ENCODE measurements at regions not wholly inside any gene's neighbourhood (a gene's known extent, or its start where the extent isn't known, plus 50 kb on each side); places are given as distances from the start of the nearest gene placed in this dataset.

DNA sequence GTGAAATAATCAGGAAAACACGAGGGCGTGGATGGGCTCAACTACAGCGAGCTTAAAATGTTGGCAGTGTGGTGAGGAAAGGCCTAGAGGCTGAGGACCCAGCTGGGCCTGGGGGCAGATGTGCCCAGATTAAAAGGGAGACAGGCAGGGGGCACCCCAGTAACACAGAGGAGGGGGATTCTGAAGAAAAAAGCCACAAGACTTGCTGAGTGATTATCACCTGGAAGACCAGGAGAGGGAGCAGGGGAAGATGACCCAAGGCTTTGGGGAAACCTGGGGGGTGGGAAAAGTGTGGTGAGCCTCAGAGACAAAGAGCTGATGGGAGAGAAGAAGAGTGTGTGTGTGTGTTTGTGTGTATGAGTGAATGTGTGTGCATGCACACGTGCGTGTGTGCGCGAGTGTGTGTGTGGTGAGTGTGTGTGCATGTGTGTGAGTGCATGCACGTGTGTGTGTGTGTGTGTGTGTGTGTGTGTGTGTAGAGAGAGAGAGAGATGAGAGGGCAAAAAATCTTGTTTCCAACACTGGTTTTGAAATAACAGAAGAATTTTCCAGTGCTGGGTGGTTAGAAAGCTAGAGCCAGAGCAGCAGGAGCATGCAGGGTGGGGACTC, 500.5 kb downstream of the BUD13 start:
- in situ Hi-C loops (cut with MboI; ENCODE audit: low sequenced_read_pairs): no loop called here

DNA sequence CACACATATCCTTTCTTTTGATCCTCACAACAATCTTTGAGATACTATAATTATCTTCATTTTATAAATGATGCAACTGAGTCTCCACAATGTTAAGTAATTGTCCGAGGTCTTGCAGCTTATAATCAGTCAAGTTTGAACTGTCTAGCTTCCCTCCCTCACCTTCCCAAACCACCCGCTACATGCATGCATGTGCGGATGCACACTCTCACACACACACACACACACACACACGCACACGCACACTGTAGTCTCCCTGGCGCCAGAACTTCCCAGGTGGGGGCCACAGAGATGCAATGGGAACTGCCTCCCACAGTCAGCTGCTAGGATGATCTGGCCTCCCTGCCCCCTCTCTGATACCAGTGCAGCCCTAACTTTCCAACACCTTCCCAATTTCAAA, 501.3 kb downstream of the BUD13 start:
- in situ Hi-C loops (cut with MboI; ENCODE audit: low sequenced_read_pairs): no loop called here

DNA sequence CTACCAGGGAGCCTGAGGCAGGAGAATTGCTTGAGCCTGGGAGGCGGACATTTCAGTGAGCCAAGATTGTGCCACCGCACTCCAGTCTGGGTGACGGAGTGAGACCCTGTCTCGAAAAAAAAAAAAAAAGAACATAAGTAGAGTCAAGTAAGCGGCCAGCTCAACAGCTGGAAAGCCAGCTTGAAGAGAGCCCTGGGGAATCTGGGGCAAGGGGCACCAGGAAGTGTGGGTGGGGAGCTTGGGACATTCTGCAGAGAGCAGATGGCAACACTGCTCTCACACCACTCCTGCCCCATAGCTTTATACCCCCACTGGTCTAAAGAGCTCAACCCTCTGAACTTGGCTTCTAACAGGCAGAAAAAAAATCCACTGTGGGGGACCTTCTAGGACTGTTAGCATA, 505.6 kb downstream of the BUD13 start:
- in situ Hi-C loops (cut with MboI; ENCODE audit: low sequenced_read_pairs): no loop called here

GRCh38 chr11:116263770-116264169, 509.0 kb downstream of the BUD13 start:
- in situ Hi-C loops (cut with MboI; ENCODE audit: low sequenced_read_pairs): no loop called here

DNA sequence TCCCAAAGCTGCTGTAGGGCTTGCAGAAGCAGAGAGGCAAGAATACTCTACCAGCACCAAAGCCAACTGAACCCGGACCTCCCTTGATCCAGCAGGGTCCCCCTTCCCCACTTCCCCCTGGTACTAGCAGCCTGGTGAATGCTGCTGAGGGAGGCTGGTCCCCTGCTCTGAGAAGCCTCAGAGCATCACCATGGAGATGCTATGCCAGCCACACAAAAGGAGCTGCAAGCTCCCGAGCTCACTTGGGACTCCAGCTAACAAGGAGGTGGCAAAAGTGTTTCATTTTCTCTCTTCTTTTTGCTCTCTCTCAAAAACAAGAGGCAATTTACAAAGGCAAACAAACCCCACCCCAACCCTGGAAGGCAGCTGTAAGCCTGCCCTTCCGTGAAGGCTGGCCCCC, 509.8 kb downstream of the BUD13 start:
- in situ Hi-C loops (cut with MboI; ENCODE audit: low sequenced_read_pairs): no loop called here

GRCh38 chr11:116262370-116262769, 510.4 kb downstream of the BUD13 start:
- in situ Hi-C loops (cut with MboI; ENCODE audit: low sequenced_read_pairs): no loop called here

DNA sequence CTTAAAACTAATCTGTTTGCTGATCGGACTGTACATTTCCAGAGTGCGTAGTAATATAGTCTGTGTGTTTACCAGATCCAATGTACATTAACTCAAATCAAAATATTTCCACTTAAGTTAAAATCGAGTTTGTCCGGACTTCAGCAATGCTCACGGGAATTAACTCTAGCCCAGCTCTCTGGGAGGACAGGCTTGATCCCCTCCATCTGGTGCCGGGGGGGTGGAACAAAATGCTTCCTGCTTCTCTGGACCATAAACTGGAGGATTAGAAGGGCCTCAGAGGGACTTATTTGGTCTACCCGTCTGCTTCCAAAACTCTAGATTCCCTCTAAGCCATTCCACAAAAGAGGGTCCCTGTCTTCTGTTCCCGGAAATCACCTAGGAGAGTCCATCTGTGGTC, 511.2 kb downstream of the BUD13 start:
- in situ Hi-C loops (cut with MboI; ENCODE audit: low sequenced_read_pairs): no loop called here

DNA sequence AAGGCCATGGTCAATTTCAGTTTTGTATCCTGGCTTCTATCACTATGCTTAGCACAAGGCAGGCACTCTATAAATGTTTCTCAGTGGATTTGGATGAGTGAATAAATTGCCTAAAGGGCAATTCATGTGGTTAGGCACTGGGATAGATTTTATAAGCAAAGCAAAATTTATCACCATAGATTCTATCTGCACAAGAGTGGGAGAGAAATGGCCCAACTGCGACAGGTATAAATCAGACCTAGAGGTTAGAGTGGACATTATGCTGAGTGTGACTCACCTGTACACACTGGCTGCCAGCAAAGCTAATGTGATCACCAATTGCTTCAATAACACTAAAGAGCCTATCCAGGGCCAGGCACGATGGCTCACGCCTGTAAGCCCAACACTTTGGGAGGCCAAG, 514.0 kb downstream of the BUD13 start:
- in situ Hi-C loops (cut with MboI; ENCODE audit: low sequenced_read_pairs): no loop called here

DNA sequence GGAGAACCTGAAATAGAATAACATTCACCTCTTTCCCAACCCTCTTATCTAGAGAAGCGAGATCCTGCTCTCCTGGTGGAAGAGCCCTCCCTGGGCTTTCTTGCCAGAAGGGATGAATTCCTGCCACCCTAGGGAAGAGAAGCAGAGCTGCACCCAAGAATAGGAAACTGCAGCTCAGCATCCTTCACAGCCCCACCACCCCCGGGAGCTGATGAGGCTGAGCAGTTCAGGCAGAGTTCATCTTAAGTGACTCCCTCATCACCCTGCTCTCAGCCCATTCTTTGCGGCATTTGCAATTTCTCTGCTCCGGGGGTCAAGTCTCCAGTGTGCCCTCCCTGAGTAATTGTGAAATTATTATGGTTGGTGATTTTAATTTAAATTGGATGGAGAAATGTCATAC, 514.9 kb downstream of the BUD13 start:
- in situ Hi-C loops (cut with MboI; ENCODE audit: low sequenced_read_pairs): no loop called here

GRCh38 chr11:116257092-116257491, 515.7 kb downstream of the BUD13 start:
- in situ Hi-C loops (cut with MboI; ENCODE audit: low sequenced_read_pairs): no loop called here

GRCh38 chr11:116256215-116256614, 516.6 kb downstream of the BUD13 start:
- in situ Hi-C loops (cut with MboI; ENCODE audit: low sequenced_read_pairs): no loop called here

DNA sequence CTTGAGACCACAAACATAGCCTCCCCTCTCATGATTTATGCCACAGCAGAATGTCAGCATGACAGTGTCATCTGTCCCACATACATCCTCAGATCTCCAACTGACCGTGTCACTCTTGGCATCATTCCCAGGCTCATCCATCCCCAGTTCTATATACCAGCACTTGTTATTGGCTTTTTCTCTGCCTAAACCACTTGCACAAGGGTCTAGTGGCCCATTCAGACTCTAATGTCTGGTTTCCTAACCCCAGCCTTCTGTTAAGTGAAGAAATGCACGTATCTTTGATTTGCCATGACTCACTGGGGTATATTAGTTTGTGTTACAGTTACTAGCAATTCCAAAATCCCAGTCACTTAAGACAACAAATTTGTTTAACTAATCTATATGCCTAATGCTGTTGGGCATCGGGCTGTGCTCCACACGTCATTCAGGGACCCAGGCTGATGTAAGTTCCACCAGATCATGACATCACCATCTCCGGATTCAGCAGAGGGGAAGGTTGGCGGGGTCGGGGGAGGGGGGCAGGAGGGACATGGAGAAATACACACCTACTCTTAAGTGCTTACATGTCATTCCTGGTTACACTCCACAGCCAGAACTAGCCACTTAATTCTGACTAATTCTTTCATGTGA, 517.4 kb downstream of the BUD13 start:
- in situ Hi-C loops (cut with MboI; ENCODE audit: low sequenced_read_pairs): no loop called here

DNA sequence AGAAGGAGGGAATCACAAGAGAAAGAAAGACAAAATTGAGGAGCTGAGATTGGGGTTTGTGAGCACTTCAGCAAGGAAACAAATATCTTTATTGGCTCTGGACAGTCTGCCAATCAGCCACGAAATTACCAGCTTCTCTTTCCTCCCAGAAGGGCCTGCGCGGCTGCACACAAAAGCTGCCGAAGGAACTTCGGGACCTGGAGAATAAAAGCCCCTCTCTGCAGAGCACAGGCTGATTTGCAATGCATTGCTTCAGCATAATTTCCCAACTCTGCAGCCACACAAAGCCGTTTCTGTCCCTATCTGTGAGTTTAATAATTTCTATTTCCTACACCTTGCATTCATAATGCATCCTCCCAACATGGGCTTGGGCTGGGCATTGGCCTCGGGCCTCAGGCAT, 522.6 kb downstream of the BUD13 start:
- in situ Hi-C loops (cut with MboI; ENCODE audit: low sequenced_read_pairs): no loop called here

- in situ Hi-C loops (cut with MboI; ENCODE audit: low sequenced_read_pairs): loop anchor here (25.0 kb wide), 1 partner anchor 912 kb away; no protein-coding TSS in a partner anchor
These were observed 523.2 kb downstream of the BUD13 start for GRCh38 chr11:116249561-116249960.

GRCh38 chr11:116244889-116245288, 527.9 kb downstream of the BUD13 start:
- in situ Hi-C loops (cut with MboI; ENCODE audit: low sequenced_read_pairs): loop anchor here (25.0 kb wide), 1 partner anchor 908 kb away; no protein-coding TSS in a partner anchor

GRCh38 chr11:116244439-116244838, 528.3 kb downstream of the BUD13 start:
- in situ Hi-C loops (cut with MboI; ENCODE audit: low sequenced_read_pairs): loop anchor here (25.0 kb wide), 1 partner anchor 907 kb away; no protein-coding TSS in a partner anchor

- in situ Hi-C loops (cut with MboI; ENCODE audit: low sequenced_read_pairs): loop anchor here (25.0 kb wide), 1 partner anchor 907 kb away; no protein-coding TSS in a partner anchor
These were observed 528.8 kb downstream of the BUD13 start for GRCh38 chr11:116243991-116244390.

DNA sequence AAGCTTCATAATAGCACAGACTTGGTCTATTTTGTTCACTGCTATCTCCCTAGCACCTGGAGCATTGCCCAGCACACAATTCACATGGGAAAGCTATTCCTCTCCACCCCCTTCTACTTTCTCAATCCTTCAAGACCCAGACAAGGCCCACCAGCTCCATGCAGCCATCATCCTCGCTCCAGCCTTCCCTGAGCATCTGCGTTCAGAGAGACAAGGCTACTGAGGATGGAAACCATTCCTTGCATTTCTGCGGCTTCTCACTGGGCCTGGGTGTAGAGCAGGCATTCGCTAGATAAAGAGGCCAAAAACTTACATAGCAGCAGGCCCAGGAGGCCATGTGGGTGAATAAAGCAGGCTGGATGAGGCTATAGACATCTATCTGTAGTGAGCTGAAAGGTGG, 530.8 kb downstream of the BUD13 start:
- in situ Hi-C loops (cut with MboI; ENCODE audit: low sequenced_read_pairs): loop anchor here (25.0 kb wide), 1 partner anchor 905 kb away; no protein-coding TSS in a partner anchor

- in situ Hi-C loops (cut with MboI; ENCODE audit: low sequenced_read_pairs): loop anchor here (25.0 kb wide), 1 partner anchor 903 kb away; no protein-coding TSS in a partner anchor
These were observed 532.1 kb downstream of the BUD13 start for GRCh38 chr11:116240710-116241109.

GRCh38 chr11:116239247-116239646, 533.5 kb downstream of the BUD13 start:
- in situ Hi-C loops (cut with MboI; ENCODE audit: low sequenced_read_pairs): loop anchor here (25.0 kb wide), 1 partner anchor 902 kb away; no protein-coding TSS in a partner anchor

GRCh38 chr11:116234989-116235568, 537.7 kb downstream of the BUD13 start:
- in situ Hi-C loops (cut with MboI; ENCODE audit: low sequenced_read_pairs): loop anchor here (25.0 kb wide), 1 partner anchor 898 kb away; no protein-coding TSS in a partner anchor

DNA sequence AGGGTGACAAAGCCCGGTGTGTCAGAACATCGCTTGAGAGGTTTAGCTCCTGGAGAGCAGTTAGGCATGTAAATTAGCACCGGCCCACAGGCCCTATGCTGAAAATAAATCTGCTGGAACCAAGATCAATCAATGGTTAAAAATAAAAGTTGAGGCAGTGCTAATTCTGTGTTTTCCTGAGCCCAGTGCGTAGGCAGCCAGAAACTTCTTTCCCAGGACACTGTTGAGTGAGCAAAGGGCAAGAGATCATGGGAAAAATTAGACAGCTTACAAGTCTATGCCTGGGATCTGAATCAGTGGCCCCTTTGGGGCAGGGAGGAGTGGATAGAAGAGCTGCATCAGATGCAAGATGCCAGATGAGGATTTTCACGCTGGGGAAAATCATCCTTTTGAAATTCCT, 539.2 kb downstream of the BUD13 start:
- in situ Hi-C loops (cut with MboI; ENCODE audit: low sequenced_read_pairs): loop anchor here (25.0 kb wide), 1 partner anchor 896 kb away; no protein-coding TSS in a partner anchor

Data from HL-60/S4 (cell line).